GM23338 (cell line): ENCODE measurements at regions not wholly inside any gene's neighbourhood (a gene's known extent, or its start where the extent isn't known, plus 50 kb on each side); places are given as distances from the start of the nearest gene placed in this dataset.

Source experiments
- ATAC-seq: fragments of 200-7000 bp; cut with Tn5 transposase; 3 replicates; pipeline ENCODE4 v1.9.1; 2020
- DNase-seq: peaks from one replicate; pipeline ENCODE4 v3.0.0-alpha.2; 2015; ENCODE audit warnings: low spot score
- H2AFZ ChIP-seq: fragments of 200-600 bp; sonication (generic); 2 replicates; pipeline ENCODE4 v1.8.0; 2016; ENCODE audit warnings: antibody characterized with exemption, mild to moderate bottlenecking, moderate library complexity
- H3F3A ChIP-seq: fragments of 200-600 bp; sonication (generic); replicated peaks from 2 replicates; pipeline ENCODE4 v1.8.0; 2017; ENCODE audit warnings: antibody characterized with exemption, mixed run types, low read depth
- H3K27ac ChIP-seq: fragments of 200-600 bp; sonication (generic); 2 replicates; pipeline ENCODE4 v1.6.1; 2016; ENCODE audit warnings: low read depth
- H3K27me3 ChIP-seq: fragments of 200-600 bp; sonication (generic); 2 replicates; pipeline ENCODE4 v1.8.0; 2016; ENCODE audit warnings: mild to moderate bottlenecking, mixed run types, moderate library complexity; ENCODE audit not compliant: insufficient read depth
- H3K36me3 ChIP-seq: fragments of 200-600 bp; sonication (generic); 2 replicates; pipeline ENCODE4 v1.8.0; 2016; ENCODE audit warnings: mild to moderate bottlenecking; ENCODE audit not compliant: insufficient read depth
- H3K4me1 ChIP-seq: fragments of 200-600 bp; sonication (generic); 2 replicates; pipeline ENCODE4 v1.8.0; 2016; ENCODE audit warnings: mild to moderate bottlenecking, moderate library complexity; ENCODE audit not compliant: insufficient read depth
- H3K4me2 ChIP-seq: fragments of 200-600 bp; sonication (generic); 2 replicates; pipeline ENCODE4 v1.7.1; 2017; ENCODE audit warnings: mixed run types
- H3K4me3 ChIP-seq: fragments of 200-600 bp; sonication (generic); 2 replicates; pipeline ENCODE4 v1.6.1; 2016; ENCODE audit warnings: mixed run types
- H3K79me2 ChIP-seq: fragments of 200-600 bp; sonication (generic); replicated peaks from 2 replicates; pipeline ENCODE4 v1.8.0; 2017; ENCODE audit warnings: mild to moderate bottlenecking; ENCODE audit not compliant: insufficient read depth
- H3K9me2 ChIP-seq: fragments of 200-600 bp; sonication (generic); 2 replicates; pipeline ENCODE4 v1.8.0; 2017; ENCODE audit not compliant: insufficient read depth
- H4K20me1 ChIP-seq: fragments of 200-600 bp; sonication (generic); replicated peaks from 2 replicates; pipeline ENCODE4 v1.8.0; 2017; ENCODE audit warnings: mild to moderate bottlenecking; ENCODE audit not compliant: insufficient read depth
- H3K27ac Mint-ChIP-seq: 2 replicates; pipeline ENCODE4 v1.8.0; 2020; ENCODE audit warnings: inconsistent platforms, mild to moderate bottlenecking, moderate library complexity, mixed read lengths
- H3K27me3 Mint-ChIP-seq: 3 replicates; pipeline ENCODE4 v1.8.0; 2022; ENCODE audit warnings: low read depth, mild to moderate bottlenecking, moderate library complexity, mixed read lengths, inconsistent platforms; ENCODE audit not compliant: insufficient read depth, poor library complexity
- H3K36me3 Mint-ChIP-seq: 3 replicates; pipeline ENCODE4 v1.8.0; 2021; ENCODE audit warnings: low read depth, mild to moderate bottlenecking, inconsistent platforms, moderate library complexity, mixed read lengths
- H3K4me1 Mint-ChIP-seq: 3 replicates; pipeline ENCODE4 v1.8.0; 2020; ENCODE audit warnings: mild to moderate bottlenecking, inconsistent platforms, mixed read lengths
- H3K4me3 Mint-ChIP-seq: 3 replicates; pipeline ENCODE4 v1.8.0; 2021; ENCODE audit warnings: moderate library complexity, mild to moderate bottlenecking, inconsistent platforms, mixed read lengths
- H3K9me3 Mint-ChIP-seq: 3 replicates; pipeline ENCODE4 v1.8.0; 2020; ENCODE audit warnings: moderate library complexity, mild to moderate bottlenecking, inconsistent platforms, mixed read lengths
- CREB1 ChIP-seq: fragments of 250-450 bp; sonication (Bioruptor Pico); IDR thresholded peaks from 2 replicates; pipeline ENCODE4 v1.5.0; 2020; ENCODE audit warnings: low read depth, mild to moderate bottlenecking, moderate library complexity
- CTCF ChIP-seq, 2 experiments: fragments of 200-600 bp in 1 of 2; sonication (generic) in 1 of 2; conservative IDR thresholded peaks; 2 replicates each; pipeline versions ENCODE4 v1.5.1 to v1.6.1; 2016 to 2017; ENCODE audit warnings: antibody characterized with exemption in 2 of 2, low read depth in 2 of 2, mild to moderate bottlenecking in 2 of 2, moderate library complexity in 1 of 2
- ETS1 ChIP-seq: IDR thresholded peaks from 2 replicates; pipeline ENCODE4 v1.6.1; 2016; ENCODE audit warnings: antibody characterized with exemption
- EZH2phosphoT487 ChIP-seq: fragments of 200-600 bp; sonication (generic); IDR thresholded peaks from one replicate; pipeline ENCODE4 v1.8.1; 2018; ENCODE audit warnings: antibody characterized with exemption; ENCODE audit not compliant: unreplicated experiment
- JUNB ChIP-seq: IDR thresholded peaks from one replicate; pipeline ENCODE4 v1.6.1; 2016; ENCODE audit warnings: antibody characterized with exemption; ENCODE audit not compliant: unreplicated experiment
- POLR2AphosphoS5 ChIP-seq: IDR thresholded peaks from 2 replicates; pipeline ENCODE4 v1.6.1; 2016; ENCODE audit warnings: antibody characterized with exemption, low read depth
- STAT1 ChIP-seq: IDR thresholded peaks from one replicate; pipeline ENCODE4 v1.6.1; 2016; ENCODE audit warnings: antibody characterized with exemption; ENCODE audit not compliant: unreplicated experiment
- ZNF114 ChIP-seq: fragments of 250-450 bp; sonication (Bioruptor Pico); IDR thresholded peaks from 2 replicates; pipeline ENCODE4 v1.5.0; 2020; ENCODE audit warnings: mild to moderate bottlenecking, moderate library complexity
- ZNF331 ChIP-seq: fragments of 250-450 bp; sonication (Bioruptor Pico); IDR thresholded peaks from 2 replicates; pipeline ENCODE4 v1.5.0; 2020; ENCODE audit warnings: low read depth, mild to moderate bottlenecking, moderate library complexity
- ZNF462 ChIP-seq: fragments of 250-450 bp; sonication (Bioruptor Pico); IDR thresholded peaks from 2 replicates; pipeline ENCODE4 v1.5.0; 2020; ENCODE audit warnings: mild to moderate bottlenecking, moderate library complexity

- no peak overlapping the region for H3K27ac ChIP-seq
- no peak overlapping the region for H3K4me3 Mint-ChIP-seq
- peaks cover 2% of the 10 kb centered on the region; the same call in 2 of the 3 replicates for H3K36me3 Mint-ChIP-seq
- peaks cover 6% of the 10 kb centered on the region; the same call in 1 of the 2 replicates for H4K20me1 ChIP-seq
- H3K9me3 Mint-ChIP-seq, result no peaks in the 10 kb centered on the region
- peaks cover 51% of the 10 kb centered on the region for H3K79me2 ChIP-seq
- H3K27ac Mint-ChIP-seq, result no peak overlapping the region
- H3K4me3 ChIP-seq, result no peak overlapping the region
- H2AFZ ChIP-seq, result no peak overlapping the region
- H3K4me1 Mint-ChIP-seq, result peaks cover 15% of the 10 kb centered on the region
- H3K4me1 ChIP-seq, result peaks cover 19% of the 10 kb centered on the region
- no peaks in the 10 kb centered on the region for H3K36me3 ChIP-seq
- H3K27me3 ChIP-seq, result no peaks in the 10 kb centered on the region
- no peaks in the 10 kb centered on the region for H3F3A ChIP-seq
- peak; percentile 13 for DNase-seq
- H3K9me2 ChIP-seq, result no peaks in the 10 kb centered on the region
- TF ChIP-seq ZNF114 (CRISPR knock-in tag) (no peak), ETS1 (no peak)
- no peak overlapping the region for H3K4me2 ChIP-seq
- peak; percentile 62 for ATAC-seq
- H3K27me3 Mint-ChIP-seq, result peaks cover 2% of the 10 kb centered on the region
Observed at GRCh38 chrX:74232859-74233258, 71.1 kb upstream of the ZCCHC13 start.

GRCh38 chrX:74231625-74232024 lies 72.4 kb upstream of the ZCCHC13 start:
- H3K27ac Mint-ChIP-seq, result no peak overlapping the region
- Histone ChIP-seq H3K79me2 (peaks cover 62% of the 10 kb centered on the region), H3K4me3 (no peak overlapping the region), H3K9me2 (no peaks in the 10 kb centered on the region), H2AFZ (no peak overlapping the region), H3F3A (no peaks in the 10 kb centered on the region), H3K27me3 (no peaks in the 10 kb centered on the region), H3K27ac (no peak overlapping the region; the same call in 1 of the 2 replicates), H3K4me1 (peaks cover 19% of the 10 kb centered on the region), H3K36me3 (no peaks in the 10 kb centered on the region), H3K4me2 (no peak overlapping the region), H4K20me1 (peaks cover 6% of the 10 kb centered on the region; the same call in 1 of the 2 replicates)
- no peaks in the 10 kb centered on the region for H3K27me3 Mint-ChIP-seq
- H3K36me3 Mint-ChIP-seq, result no peaks in the 10 kb centered on the region; the same call in 1 of the 3 replicates
- H3K4me3 Mint-ChIP-seq, result no peak overlapping the region
- ATAC-seq, result no peak
- peaks cover 15% of the 10 kb centered on the region for H3K4me1 Mint-ChIP-seq
- DNase-seq, result no peak
- no peaks in the 10 kb centered on the region for H3K9me3 Mint-ChIP-seq
- TF ChIP-seq CTCF (conservative IDR thresholded peaks at IDR 0.05; ENCODE audit: low read depth in 2 of 2) (no peak), POLR2AphosphoS5 (no peak), CREB1 (CRISPR knock-in tag) (no peak), EZH2phosphoT487 (no peak), ZNF462 (CRISPR knock-in tag) (no peak), ZNF331 (no peak), JUNB (no peak), STAT1 (no peak), ETS1 (no peak)
